Smooth muscle cell (in vitro differentiated cells): ENCODE measurements at regions not wholly inside any gene's neighbourhood (a gene's known extent, or its start where the extent isn't known, plus 50 kb on each side); places are given as distances from the start of the nearest gene placed in this dataset.

ENCODE experiments used
- DNase-seq: peaks from one replicate; lab custom pipeline; 2025; ENCODE audit not compliant: unreplicated experiment; lab: John Stamatoyannopoulos, UW
- H2AFZ ChIP-seq: fragments of 200-600 bp; sonication (generic); 2 replicates; pipeline ENCODE4 v1.6.0; 2016; ENCODE audit warnings: antibody characterized with exemption, low read depth, mild to moderate bottlenecking
- H3F3A ChIP-seq: fragments of 200-600 bp; sonication (generic); 2 replicates; pipeline ENCODE4 v1.6.0; 2017; ENCODE audit warnings: antibody characterized with exemption, low read depth
- H3K27ac ChIP-seq: fragments of 200-600 bp; sonication (generic); 2 replicates; pipeline ENCODE4 v1.5.1; 2016; ENCODE audit warnings: low read depth, mild to moderate bottlenecking
- H3K27me3 ChIP-seq: fragments of 200-600 bp; sonication (generic); 2 replicates; pipeline ENCODE4 v1.6.1; 2016; ENCODE audit warnings: low read depth, mild to moderate bottlenecking
- H3K36me3 ChIP-seq: fragments of 200-600 bp; sonication (generic); 2 replicates; pipeline ENCODE4 v1.5.1; 2016; ENCODE audit warnings: low read depth
- H3K4me1 ChIP-seq: fragments of 200-600 bp; sonication (generic); 2 replicates; pipeline ENCODE4 v1.5.1; 2016; ENCODE audit warnings: low read depth
- H3K4me2 ChIP-seq: fragments of 200-600 bp; sonication (generic); 2 replicates; pipeline ENCODE4 v1.6.0; 2016; ENCODE audit warnings: mild to moderate bottlenecking
- H3K4me3 ChIP-seq: fragments of 200-600 bp; sonication (generic); 2 replicates; pipeline ENCODE4 v1.5.1; 2016; ENCODE audit warnings: mild to moderate bottlenecking
- H3K79me2 ChIP-seq: fragments of 200-600 bp; sonication (generic); 2 replicates; pipeline ENCODE4 v1.6.0; 2016; ENCODE audit warnings: low read depth, mild to moderate bottlenecking
- H3K9ac ChIP-seq: fragments of 200-600 bp; sonication (generic); 2 replicates; pipeline ENCODE4 v1.6.0; 2016; ENCODE audit warnings: low read depth
- H3K9me3 ChIP-seq: fragments of 200-600 bp; sonication (generic); replicated peaks from 2 replicates; pipeline ENCODE4 v1.5.1; 2016; ENCODE audit warnings: low read depth
- H4K20me1 ChIP-seq: fragments of 200-600 bp; sonication (generic); 2 replicates; pipeline ENCODE4 v1.6.0; 2016; ENCODE audit warnings: low read depth
- CTCF ChIP-seq: fragments of 200-600 bp; sonication (generic); IDR thresholded peaks from 2 replicates; pipeline ENCODE4 v1.5.1; 2017; ENCODE audit warnings: borderline replicate concordance, mild to moderate bottlenecking, antibody characterized with exemption; ENCODE audit not compliant: insufficient read depth, poor library complexity, severe bottlenecking
- WGBS: methylation state at CpG from one replicate; pipeline ENCODE4 v1.1.7; 2016; ENCODE audit warnings: low lambda C conversion rate; 5-methylcytosine and 5-hydroxymethylcytosine counted together

- Histone ChIP-seq H3K9ac (no peak overlapping the region), H3K4me2 (peak overlapping the region; percentile 45), H3F3A (no peaks in the 10 kb centered on the region), H3K27ac (peak overlapping the region; percentile 56), H3K4me3 (no peak overlapping the region), H3K79me2 (no peaks in the 10 kb centered on the region), H3K27me3 (no peaks in the 10 kb centered on the region), H2AFZ (no peak overlapping the region), H3K36me3 (no peaks in the 10 kb centered on the region), H4K20me1 (no peaks in the 10 kb centered on the region), H3K4me1 (no peaks in the 10 kb centered on the region), H3K9me3 (no peaks in the 10 kb centered on the region)
- no peak for TF ChIP-seq CTCF
- WGBS, result 82% methylated on average over 7 of the region's 7 CpGs
- DNase-seq, result no peak
Measured at GRCh38 chr10:94183666-94184264, 179.0 kb downstream of the NOC3L start.

DNA sequence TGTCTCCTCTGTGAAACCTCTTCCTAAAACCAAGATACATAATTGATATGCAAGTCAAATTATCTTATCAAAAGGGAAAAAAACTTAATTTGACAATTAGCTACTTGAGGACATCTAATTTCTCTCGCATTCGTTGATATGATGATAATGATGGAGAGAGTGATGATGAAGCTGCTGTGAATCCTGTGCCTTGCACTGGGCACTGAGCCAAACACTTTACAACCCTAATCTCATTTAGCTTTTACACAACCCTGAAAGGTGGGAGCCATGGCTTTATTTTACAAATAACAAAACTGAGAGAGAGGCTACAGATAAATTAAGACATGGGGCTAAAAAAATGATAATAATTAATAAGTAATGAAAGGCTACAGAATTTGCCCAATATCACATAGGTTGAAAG is 176.0 kb downstream of the NOC3L start:
- Histone ChIP-seq H3K4me2 (no peak overlapping the region), H3K9me3 (no peaks in the 10 kb centered on the region), H3K9ac (no peak overlapping the region), H3K27me3 (no peaks in the 10 kb centered on the region), H3K4me1 (no peaks in the 10 kb centered on the region), H2AFZ (no peak overlapping the region), H3K27ac (no peak overlapping the region), H3F3A (no peaks in the 10 kb centered on the region), H3K4me3 (no peak overlapping the region), H3K36me3 (no peaks in the 10 kb centered on the region), H4K20me1 (no peaks in the 10 kb centered on the region), H3K79me2 (no peaks in the 10 kb centered on the region)
- no peak for TF ChIP-seq CTCF
- 91% methylated on average over 2 of the region's 2 CpGs for WGBS
- DNase-seq, result no peak

DNA sequence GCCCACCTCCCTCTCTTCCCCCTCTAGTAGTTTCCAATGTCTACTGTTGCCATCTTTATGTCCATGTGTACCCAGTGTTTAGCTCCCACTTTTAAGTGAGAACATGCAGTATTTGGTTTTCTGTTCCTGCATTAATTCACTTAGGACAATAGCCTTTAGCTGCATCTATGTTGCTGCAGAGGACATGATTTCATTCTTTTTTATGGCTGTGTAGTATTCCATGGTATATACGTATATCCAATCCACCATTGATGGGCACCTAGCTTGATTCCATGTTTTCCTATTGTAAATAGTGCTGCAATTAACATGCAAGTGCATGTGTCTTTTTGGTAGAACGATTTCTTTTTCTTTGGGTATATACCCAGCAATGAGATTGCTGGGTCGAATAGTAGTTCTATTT is 170.4 kb downstream of the NOC3L start:
- H3K4me1 ChIP-seq, result peaks cover 17% of the 10 kb centered on the region
- no peaks in the 10 kb centered on the region for H3K9me3 ChIP-seq
- H3K36me3 ChIP-seq, result no peaks in the 10 kb centered on the region
- H3K27me3 ChIP-seq, result no peaks in the 10 kb centered on the region
- no peak overlapping the region for H3K4me3 ChIP-seq
- no peak overlapping the region for H3K27ac ChIP-seq
- no peaks in the 10 kb centered on the region for H4K20me1 ChIP-seq
- H2AFZ ChIP-seq, result no peak overlapping the region
- peaks cover 8% of the 10 kb centered on the region for H3F3A ChIP-seq
- TF ChIP-seq CTCF, result no peak
- no peak overlapping the region for H3K4me2 ChIP-seq
- no peak for DNase-seq
- H3K79me2 ChIP-seq, result no peaks in the 10 kb centered on the region
- no peak overlapping the region for H3K9ac ChIP-seq
- 87% methylated on average over 3 of the region's 3 CpGs for WGBS

- no peaks in the 10 kb centered on the region for H4K20me1 ChIP-seq
- peak overlapping the region; percentile 34 for H3K27ac ChIP-seq
- no peaks in the 10 kb centered on the region for H3K9me3 ChIP-seq
- no peak for TF ChIP-seq CTCF
- peak overlapping the region; percentile 62 for H3K4me2 ChIP-seq
- no peak for DNase-seq
- H3K4me1 ChIP-seq, result peaks cover 17% of the 10 kb centered on the region
- WGBS, result 88% methylated on average over 1 of the region's 1 CpG
- no peak overlapping the region for H3K4me3 ChIP-seq
- H3K27me3 ChIP-seq, result no peaks in the 10 kb centered on the region
- H3K36me3 ChIP-seq, result no peaks in the 10 kb centered on the region
- peaks cover 8% of the 10 kb centered on the region for H3F3A ChIP-seq
- no peaks in the 10 kb centered on the region for H3K79me2 ChIP-seq
- H3K9ac ChIP-seq, result no peak overlapping the region
- no peak overlapping the region for H2AFZ ChIP-seq
Measured at GRCh38 chr10:94192974-94193373, 169.8 kb downstream of the NOC3L start.
